GM21723 (cell line): ENCODE measurements at regions not wholly inside any gene's neighbourhood (a gene's known extent, or its start where the extent isn't known, plus 50 kb on each side); places are given as distances from the start of the nearest gene placed in this dataset.

Experiments
- ATAC-seq: cut with Tn5 transposase; IDR thresholded peaks from one replicate; pipeline ENCODE4 v1.9.1; 2021; ENCODE audit warnings: mild to moderate bottlenecking, moderate library complexity; ENCODE audit not compliant: unreplicated experiment

DNA sequence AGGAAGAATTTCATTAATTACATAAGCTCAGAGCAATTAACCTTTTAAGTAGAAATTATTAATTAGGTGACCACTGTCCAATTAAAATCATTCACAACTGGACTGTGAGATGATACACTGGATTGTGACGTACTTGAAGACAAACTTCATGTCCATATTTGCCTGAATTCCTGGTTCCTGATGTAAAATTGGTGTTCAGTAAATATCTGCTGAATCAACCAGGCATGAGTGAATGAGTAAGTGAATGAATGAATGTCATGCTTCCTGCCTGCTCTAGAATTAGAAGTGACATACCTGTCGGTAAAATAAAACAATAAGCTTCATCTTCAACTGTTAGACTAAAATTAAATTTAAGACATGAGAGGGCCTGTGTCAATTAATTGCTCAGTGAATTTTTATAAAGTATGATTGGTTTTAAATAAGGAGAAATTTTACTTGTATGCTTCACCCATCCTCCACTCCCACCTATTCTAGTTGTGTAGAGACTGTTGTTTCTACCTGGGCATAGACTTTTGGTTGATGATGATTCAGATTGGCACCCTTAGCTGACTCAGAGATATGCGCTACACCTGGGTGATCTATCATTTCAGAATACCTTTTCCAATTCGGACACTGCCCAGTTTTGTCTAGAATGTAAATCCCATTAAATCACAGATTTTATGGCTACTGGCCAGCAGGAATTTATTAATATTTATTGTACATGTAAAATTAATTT, 56.9 kb upstream of the PTGS2 start:
- ATAC-seq: no peak

DNA sequence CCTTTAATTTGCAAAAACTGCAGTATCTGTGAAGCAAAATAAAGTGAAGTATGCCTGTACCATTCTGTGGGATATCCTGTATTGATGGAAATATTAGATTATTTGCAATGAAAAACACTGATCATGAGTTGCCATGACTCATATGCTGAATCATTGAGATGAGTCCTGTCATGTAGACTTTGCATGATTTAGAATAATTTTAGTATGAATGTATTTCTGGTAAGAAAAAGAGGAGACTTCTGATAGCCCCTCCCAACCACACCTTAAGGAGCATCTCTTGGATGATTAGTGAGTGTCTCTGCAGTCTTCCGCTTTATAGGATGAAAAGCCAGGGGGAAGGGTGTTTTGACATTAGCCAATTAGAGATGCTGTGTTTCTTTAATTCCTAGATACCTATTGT, 55.2 kb upstream of the PTGS2 start:
- no peak for ATAC-seq

DNA sequence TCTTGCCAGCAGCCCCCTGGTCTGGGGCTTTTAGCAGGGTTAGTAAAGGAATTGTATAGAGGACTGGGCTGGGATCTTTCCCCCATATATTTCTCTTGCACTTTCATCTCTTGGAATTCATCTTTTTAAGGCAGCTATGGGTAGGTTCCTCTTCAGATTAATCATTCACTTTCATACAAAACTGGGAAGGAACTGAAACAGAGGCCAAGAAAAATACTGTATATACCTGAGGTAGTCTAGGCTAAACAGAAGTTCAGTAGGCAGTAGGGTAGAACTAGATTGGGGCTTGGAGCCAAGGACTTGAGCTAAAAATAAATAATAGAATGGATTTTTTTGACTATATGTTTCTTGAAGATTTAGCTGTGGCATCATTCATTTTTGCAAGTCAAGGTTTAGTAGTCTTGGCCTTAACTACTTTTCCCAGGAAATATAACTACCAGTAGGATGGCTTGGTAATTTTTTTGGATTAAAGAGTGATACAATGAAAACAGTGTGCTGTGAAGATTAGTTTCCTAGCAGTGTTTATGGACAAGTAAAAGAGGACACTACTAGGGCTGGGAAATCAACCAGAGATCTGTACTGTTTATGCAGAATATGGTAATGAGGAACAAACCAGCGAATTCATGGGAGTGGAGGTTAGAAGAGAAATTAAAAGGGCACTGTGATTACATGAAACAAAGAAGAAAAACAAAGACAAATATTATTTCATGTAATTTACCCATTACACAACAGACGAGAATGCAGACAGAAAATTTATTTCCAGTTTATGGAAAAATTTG, 50.9 kb upstream of the PTGS2 start:
- no peak for ATAC-seq
